ENCODE measurements at regions not wholly inside any gene's neighbourhood (a gene's known extent, or its start where the extent isn't known, plus 50 kb on each side); places are given as distances from the start of the nearest gene placed in this dataset.

DNA sequence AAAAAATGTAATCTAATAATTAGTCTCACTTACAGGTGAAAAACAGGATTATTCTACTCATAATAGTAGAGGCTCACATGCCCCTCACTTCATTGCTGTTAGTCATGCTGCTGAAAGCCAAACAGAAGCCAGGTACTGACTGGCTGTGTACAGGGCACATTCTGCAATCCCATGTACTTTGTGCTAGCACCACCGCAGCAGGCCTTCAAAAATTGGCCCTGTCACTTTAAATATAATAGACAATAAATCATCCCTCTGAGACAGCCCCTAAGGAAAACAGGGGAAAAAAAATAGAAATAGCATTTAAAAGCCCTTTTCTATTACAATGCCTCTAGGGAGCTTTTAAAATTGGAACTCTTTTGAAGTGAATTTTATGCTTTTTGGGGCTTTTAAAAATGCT is 723.8 kb downstream of the TUSC7 start:
- no peak for TF ChIP-seq CTCF (conservative IDR thresholded peaks at IDR 0.05; ENCODE audit: low read depth, low read length)
- no peak overlapping the region for H3K4me3 ChIP-seq (ENCODE audit: low read length)
- no peak for DNase-seq (ENCODE audit: low read depth)

- no peak for DNase-seq (ENCODE audit: low read depth)
- TF ChIP-seq CTCF (conservative IDR thresholded peaks at IDR 0.05; ENCODE audit: low read depth, low read length), result no peak
- H3K4me3 ChIP-seq (ENCODE audit: low read length), result no peak overlapping the region
Measured at GRCh38 chr3:117434661-117435412, 725.3 kb downstream of the TUSC7 start.

- no peak for DNase-seq (ENCODE audit: low read depth)
- H3K4me3 ChIP-seq (ENCODE audit: low read length), result no peak overlapping the region
- TF ChIP-seq CTCF (conservative IDR thresholded peaks at IDR 0.05; ENCODE audit: low read depth, low read length), result no peak
Measured at GRCh38 chr3:117435506-117435905, 725.9 kb downstream of the TUSC7 start.

DNA sequence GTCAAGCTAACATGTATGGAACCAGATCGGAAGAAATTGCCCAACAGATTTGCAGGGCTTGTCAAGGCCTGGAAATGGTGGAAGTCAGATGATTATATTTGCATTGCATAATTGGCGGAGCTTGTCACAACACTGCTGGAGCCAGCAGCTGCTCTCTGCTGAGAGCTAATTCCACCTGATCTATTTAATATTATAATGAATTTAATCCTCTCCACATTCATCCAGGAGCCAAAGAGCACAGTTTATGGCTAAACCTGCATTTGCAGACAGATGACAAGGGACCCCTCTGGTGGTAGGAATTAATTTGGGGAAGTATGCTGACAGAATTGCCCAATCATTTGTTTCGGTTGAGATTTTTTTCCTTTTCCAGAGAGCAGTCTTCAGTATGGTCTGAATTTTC is 730.2 kb downstream of the TUSC7 start:
- peak; percentile 70 for TF ChIP-seq CTCF (conservative IDR thresholded peaks at IDR 0.05; ENCODE audit: low read depth, low read length)
- no peak overlapping the region for H3K4me3 ChIP-seq (ENCODE audit: low read length)
- peak; percentile 74 for DNase-seq (ENCODE audit: low read depth)

- no peak for TF ChIP-seq CTCF (conservative IDR thresholded peaks at IDR 0.05; ENCODE audit: low read depth, low read length)
- DNase-seq (ENCODE audit: low read depth), result no peak
- H3K4me3 ChIP-seq (ENCODE audit: low read length), result no peak overlapping the region
Measured at GRCh38 chr3:117441851-117442250, 732.3 kb downstream of the TUSC7 start.

- no peak for TF ChIP-seq CTCF (conservative IDR thresholded peaks at IDR 0.05; ENCODE audit: low read depth, low read length)
- no peak overlapping the region for H3K4me3 ChIP-seq (ENCODE audit: low read length)
- no peak for DNase-seq (ENCODE audit: low read depth)
Measured at GRCh38 chr3:117442566-117442965, 733.0 kb downstream of the TUSC7 start.

- no peak for TF ChIP-seq CTCF (conservative IDR thresholded peaks at IDR 0.05; ENCODE audit: low read depth, low read length)
- DNase-seq (ENCODE audit: low read depth), result no peak
- H3K4me3 ChIP-seq (ENCODE audit: low read length), result no peak overlapping the region
Measured at GRCh38 chr3:117443014-117443413, 733.4 kb downstream of the TUSC7 start.
